ENCODE measurements at regions not wholly inside any gene's neighbourhood (a gene's known extent, or its start where the extent isn't known, plus 50 kb on each side); places are given as distances from the start of the nearest gene placed in this dataset.
"Not testable (repeated sequence)": the region's sequence is repeated elsewhere in the genome, so short reads cannot be mapped to it uniquely, and the experiment has no call there.

GRCh38 chr16:88178251-88178650 is 204.5 kb upstream of the ZNF469 start:
- TF ChIP-seq CTCF (IDR thresholded peaks at IDR 0.05; ENCODE audit: low read length); EZH2 (IDR thresholded peaks at IDR 0.05; ENCODE audit: borderline replicate concordance, low read length): not testable (repeated sequence)

Data from OCI-LY1 (cell line).